WTC11 (cell line): ENCODE measurements at regions not wholly inside any gene's neighbourhood (a gene's known extent, or its start where the extent isn't known, plus 50 kb on each side); places are given as distances from the start of the nearest gene placed in this dataset.

ENCODE experiments used
- ATAC-seq: fragments of 200-7000 bp; cut with Tn5 transposase; 2 replicates; pipeline ENCODE4 v1.10.0; 2021; ENCODE audit warnings: mild to moderate bottlenecking, moderate library complexity
- CTCF ChIA-PET: fragments of 300-600 bp; sonication (Branson Sonifier 250); formaldehyde crosslinking; loops from one replicate; lab custom pipeline; 2021; ENCODE audit warnings: antibody characterized with exemption; lab: Charles Lee
- POLR2A ChIA-PET: fragments of 350-600 bp; sonication (Branson Sonifier 250); formaldehyde crosslinking; loops from one replicate; lab custom pipeline; 2021; ENCODE audit warnings: antibody characterized with exemption; lab: Charles Lee
- DNase-seq: peaks from one replicate; pipeline ENCODE4 v3.0.0; 2021; ENCODE audit warnings: low spot score
- H3K27ac Mint-ChIP-seq: 2 replicates; pipeline ENCODE4 v1.8.0; 2021; ENCODE audit warnings: mixed read lengths
- H3K27me3 Mint-ChIP-seq: 2 replicates; pipeline ENCODE4 v1.8.0; 2021; ENCODE audit warnings: low read depth, mild to moderate bottlenecking, moderate library complexity, mixed read lengths
- H3K36me3 Mint-ChIP-seq: 2 replicates; pipeline ENCODE4 v1.8.0; 2021; ENCODE audit warnings: mixed read lengths
- H3K4me1 Mint-ChIP-seq: 2 replicates; pipeline ENCODE4 v1.8.0; 2022; ENCODE audit warnings: mixed read lengths
- H3K4me3 Mint-ChIP-seq: 2 replicates; pipeline ENCODE4 v1.8.0; 2021; ENCODE audit warnings: mild to moderate bottlenecking, moderate library complexity, mixed read lengths
- H3K9me3 Mint-ChIP-seq: 2 replicates; pipeline ENCODE4 v1.8.0; 2021; ENCODE audit warnings: mixed read lengths
- ARID4B ChIP-seq: sonication (generic); formaldehyde crosslinking; IDR thresholded peaks from 2 replicates; pipeline ENCODE4 v1.8.0; 2023; ENCODE audit warnings: missing genetic modification reagents, mild to moderate bottlenecking, borderline replicate concordance
- CDX4 ChIP-seq: fragments of 250-450 bp; sonication (Bioruptor Pico); IDR thresholded peaks from 2 replicates; pipeline ENCODE4 v1.9.0; 2021; ENCODE audit warnings: moderate library complexity, mild to moderate bottlenecking, inconsistent platforms, borderline replicate concordance
- ESRRA ChIP-seq: sonication (generic); formaldehyde crosslinking; IDR thresholded peaks from 2 replicates; pipeline ENCODE4 v1.8.1; 2022; ENCODE audit warnings: mild to moderate bottlenecking, missing genetic modification reagents, borderline replicate concordance
- GRHL2 ChIP-seq: fragments of 250-450 bp; sonication (Bioruptor Pico); IDR thresholded peaks from 2 replicates; pipeline ENCODE4 v1.8.0; 2022; ENCODE audit warnings: mild to moderate bottlenecking, moderate library complexity; ENCODE audit not compliant: insufficient replicate concordance, severe bottlenecking
- HMGA2 ChIP-seq: fragments of 250-450 bp; sonication (Bioruptor Pico); IDR thresholded peaks from 2 replicates; pipeline ENCODE4 v1.4.0; 2021; ENCODE audit warnings: mild to moderate bottlenecking, moderate library complexity
- MLX ChIP-seq: sonication (generic); formaldehyde crosslinking; IDR thresholded peaks from 2 replicates; pipeline ENCODE4 v1.8.1; 2023; ENCODE audit warnings: mild to moderate bottlenecking, missing genetic modification reagents, moderate library complexity
- NFATC4 ChIP-seq: fragments of 250-450 bp; sonication (Bioruptor Pico); IDR thresholded peaks from 2 replicates; pipeline ENCODE4 v1.9.0; 2021; ENCODE audit warnings: mild to moderate bottlenecking
- PRDM15 ChIP-seq: sonication (generic); formaldehyde crosslinking; IDR thresholded peaks from 2 replicates; pipeline ENCODE4 v1.8.0; 2022; ENCODE audit warnings: missing genetic modification reagents
- SP1 ChIP-seq: sonication (generic); formaldehyde crosslinking; conservative IDR thresholded peaks from 2 replicates; pipeline ENCODE4 v1.8.1; 2022; ENCODE audit warnings: missing genetic modification reagents
- USF2 ChIP-seq: sonication (generic); formaldehyde crosslinking; IDR thresholded peaks from 2 replicates; pipeline ENCODE4 v1.8.1; 2023; ENCODE audit warnings: mild to moderate bottlenecking, missing genetic modification reagents, moderate library complexity
- ZBTB43 ChIP-seq: sonication (generic); formaldehyde crosslinking; IDR thresholded peaks from 2 replicates; pipeline ENCODE4 v1.8.1; 2023; ENCODE audit warnings: mild to moderate bottlenecking, missing genetic modification reagents

- H3K4me3 Mint-ChIP-seq: no peak overlapping the region
- no peaks in the 10 kb centered on the region; the same call in 1 of the 2 replicates for H3K27me3 Mint-ChIP-seq
- CTCF ChIA-PET: no interaction called here
Measured at GRCh38 chr7:370259-370625, 80.3 kb downstream of the FOXL3 start.

More at GRCh38 chr7:370259-370625, 80.3 kb downstream of the FOXL3 start:
- Mint-ChIP-seq H3K27ac (no peak overlapping the region), H3K36me3 (no peaks in the 10 kb centered on the region), H3K9me3 (no peaks in the 10 kb centered on the region), H3K4me1 (peaks cover 17% of the 10 kb centered on the region)
- TF ChIP-seq SP1 (CRISPR knock-in tag): no peak
- TF ChIP-seq GRHL2 (CRISPR knock-in tag): no peak
- TF ChIP-seq HMGA2 (CRISPR knock-in tag): no peak
- no peak for TF ChIP-seq ZBTB43
- no peak for TF ChIP-seq ESRRA (CRISPR knock-in tag)
- TF ChIP-seq USF2 (CRISPR knock-in tag): no peak
- TF ChIP-seq CDX4 (CRISPR knock-in tag): no peak
- no peak for TF ChIP-seq ARID4B (CRISPR knock-in tag)
- TF ChIP-seq PRDM15 (CRISPR knock-in tag): no peak
- TF ChIP-seq MLX (CRISPR knock-in tag): no peak
- no peak for TF ChIP-seq NFATC4
- ATAC-seq: no peak
- POLR2A ChIA-PET: no interaction called here
- DNase-seq: no peak
